H1 (cell line): ENCODE measurements at regions not wholly inside any gene's neighbourhood (a gene's known extent, or its start where the extent isn't known, plus 50 kb on each side); places are given as distances from the start of the nearest gene placed in this dataset.

Experiments
- CTCF ChIA-PET: fragments of 300-600 bp; sonication (Branson Sonifier 250); formaldehyde crosslinking; loops from one replicate; lab custom pipeline; 2021; ENCODE audit not compliant: partially characterized antibody; lab: Charles Lee
- POLR2A ChIA-PET: fragments of 300-600 bp; sonication (Branson Sonifier 250); formaldehyde crosslinking; loops from one replicate; lab custom pipeline; 2021; ENCODE audit warnings: inconsistent platforms; ENCODE audit not compliant: partially characterized antibody; lab: Charles Lee
- DNase-seq, 2 experiments: peaks; one replicate each; pipeline versions ENCODE4 v3.0.0 to v3.0.0-alpha.2; 2010 to 2022; ENCODE audit warnings: low spot score in 2 of 2, low read depth in 1 of 2, mixed read lengths in 1 of 2
- FAIRE-seq: peaks from 2 replicates; lab custom pipeline; 2011; peaks lifted over from hg19 to GRCh38; lab: Jason Lieb, UNC
- H2AFZ ChIP-seq: 2 replicates; pipeline ENCODE4 v1.8.1; 2012; ENCODE audit warnings: low read length, inconsistent platforms
- H2AK5ac ChIP-seq: 2 replicates; pipeline ENCODE4 v1.6.1; 2013; ENCODE audit warnings: low read depth, low read length
- H2BK120ac ChIP-seq: replicated peaks from 2 replicates; pipeline ENCODE3; 2013; ENCODE audit warnings: low read depth, low read length, inconsistent platforms
- H2BK12ac ChIP-seq: 2 replicates; pipeline ENCODE4 v1.6.1; 2013; ENCODE audit warnings: low read depth, low read length
- H2BK15ac ChIP-seq: 2 replicates; pipeline ENCODE4 v1.6.1; 2013; ENCODE audit warnings: low read length
- H2BK20ac ChIP-seq: 2 replicates; pipeline ENCODE4 v1.6.1; 2013; ENCODE audit warnings: low read length
- H2BK5ac ChIP-seq: 2 replicates; pipeline ENCODE4 v1.6.1; 2013; ENCODE audit warnings: low read depth, low read length
- H3K14ac ChIP-seq: 2 replicates; pipeline ENCODE4 v1.6.1; 2013; ENCODE audit warnings: inconsistent platforms; ENCODE audit not compliant: insufficient read length
- H3K18ac ChIP-seq: 2 replicates; pipeline ENCODE4 v1.6.1; 2013; ENCODE audit warnings: low read length; ENCODE audit errors: extremely low read depth
- H3K23ac ChIP-seq: 2 replicates; pipeline ENCODE4 v1.6.1; 2013; ENCODE audit warnings: inconsistent platforms; ENCODE audit not compliant: insufficient read length
- H3K23me2 ChIP-seq: 2 replicates; pipeline ENCODE4 v1.6.1; 2013; ENCODE audit warnings: low read depth, low read length
- H3K27ac ChIP-seq: 2 replicates; pipeline ENCODE4 v1.6.1; 2011; ENCODE audit warnings: low read depth, low read length, inconsistent platforms
- H3K27me3 ChIP-seq, 4 experiments: replicated peaks in 1 of 4; 1 replicate in 1 of 4; 2 replicates in 3 of 4; pipeline versions ENCODE4 v1.6.1 to v1.8.1; 2011 to 2013; ENCODE audit warnings: low read length in 3 of 4, mild to moderate bottlenecking in 3 of 4, inconsistent platforms in 2 of 4, mixed read lengths in 2 of 4, moderate library complexity in 1 of 4; ENCODE audit not compliant: control insufficient read depth in 3 of 4, insufficient read depth in 3 of 4; ENCODE audit errors: extremely low read depth in 1 of 4
- H3K36me3 ChIP-seq, 4 experiments: 2 replicates each; pipeline versions ENCODE4 v1.6.1 to v1.8.1; 2011 to 2013; ENCODE audit warnings: mild to moderate bottlenecking in 4 of 4, low read length in 3 of 4, moderate library complexity in 2 of 4, control low read depth in 1 of 4, inconsistent platforms in 1 of 4; ENCODE audit not compliant: insufficient read depth in 4 of 4, control insufficient read depth in 2 of 4
- H3K4ac ChIP-seq: replicated peaks from 2 replicates; pipeline ENCODE3; 2013; ENCODE audit warnings: low read length, low read depth, mixed read lengths, inconsistent platforms; ENCODE audit not compliant: insufficient read length
- H3K4me1 ChIP-seq, 4 experiments: replicated peaks in 1 of 4; 1 replicate in 1 of 4; 2 replicates in 3 of 4; pipeline versions ENCODE4 v1.6.1 to v1.8.1; 2011 to 2013; ENCODE audit warnings: low read length in 3 of 4, inconsistent platforms in 2 of 4, mixed read lengths in 1 of 4; ENCODE audit not compliant: insufficient read depth in 4 of 4, control insufficient read depth in 3 of 4
- H3K4me2 ChIP-seq, 2 experiments: 2 replicates each; pipeline versions ENCODE4 v1.6.1 to v1.8.1; 2011 to 2013; ENCODE audit warnings: low read depth in 2 of 2, low read length in 2 of 2, control low read depth in 1 of 2, inconsistent platforms in 1 of 2, mild to moderate bottlenecking in 1 of 2; ENCODE audit not compliant: insufficient read depth in 1 of 2
- H3K4me3 ChIP-seq, 4 experiments: fragments of 200-600, 300-600 bp in 1 of 4; sonication (generic), shearing (Covaris generic), sonication (Bioruptor Twin) in 1 of 4; 2 replicates each; pipeline versions ENCODE4 v1.5.1 to v1.8.1; 2011 to 2016; ENCODE audit warnings: low read length in 4 of 4, low read depth in 3 of 4, control low read depth in 2 of 4, inconsistent platforms in 2 of 4, mild to moderate bottlenecking in 2 of 4, mixed read lengths in 1 of 4, moderate library complexity in 1 of 4; ENCODE audit not compliant: insufficient read depth in 2 of 4; ENCODE audit errors: extremely low read depth in 1 of 4
- H3K56ac ChIP-seq: replicated peaks from 2 replicates; pipeline ENCODE3; 2013; ENCODE audit warnings: low read depth, mild to moderate bottlenecking, mixed read lengths, low read length, inconsistent platforms; ENCODE audit not compliant: insufficient read length
- H3K79me1 ChIP-seq: 2 replicates; pipeline ENCODE4 v1.6.1; 2013; ENCODE audit warnings: low read depth, low read length, control low read depth
- H3K79me2 ChIP-seq, 2 experiments: 2 replicates each; pipeline versions ENCODE4 v1.6.1 to v1.8.1; 2012 to 2013; ENCODE audit warnings: low read length in 2 of 2, mild to moderate bottlenecking in 2 of 2, inconsistent platforms in 1 of 2; ENCODE audit not compliant: insufficient read depth in 2 of 2, control insufficient read depth in 1 of 2
- H3K9ac ChIP-seq, 4 experiments: replicated peaks in 1 of 4; 1 replicate in 1 of 4; 2 replicates in 3 of 4; pipeline versions ENCODE4 v1.6.1 to v1.8.1; 2011 to 2013; ENCODE audit warnings: low read depth in 3 of 4, low read length in 3 of 4, control low read depth in 2 of 4, mild to moderate bottlenecking in 2 of 4, moderate library complexity in 2 of 4, inconsistent platforms in 1 of 4; ENCODE audit errors: extremely low read depth in 1 of 4
- H3K9me3 ChIP-seq, 2 experiments: 2 replicates each; pipeline versions ENCODE4 v1.6.1 to v1.8.1; 2012 to 2013; ENCODE audit warnings: mild to moderate bottlenecking in 2 of 2, moderate library complexity in 2 of 2, control low read depth in 1 of 2, inconsistent platforms in 1 of 2, low read depth in 1 of 2, low read length in 1 of 2, mixed read lengths in 1 of 2; ENCODE audit not compliant: insufficient read depth in 2 of 2
- H4K20me1 ChIP-seq, 2 experiments: replicated peaks in 1 of 2; 2 replicates each; pipeline versions ENCODE3 to v1.8.1; 2011 to 2013; ENCODE audit warnings: inconsistent platforms in 2 of 2, low read length in 2 of 2, mild to moderate bottlenecking in 1 of 2; ENCODE audit not compliant: insufficient read depth in 2 of 2, control insufficient read depth in 1 of 2
- H4K5ac ChIP-seq: 2 replicates; pipeline ENCODE4 v1.6.1; 2013; ENCODE audit warnings: low read length, low read depth, mixed read lengths, inconsistent platforms; ENCODE audit not compliant: insufficient read length
- H4K8ac ChIP-seq: 2 replicates; pipeline ENCODE4 v1.8.0; 2013; ENCODE audit warnings: mild to moderate bottlenecking, moderate library complexity, low read length, inconsistent platforms; ENCODE audit not compliant: insufficient read depth; ENCODE audit errors: extremely low read depth
- H4K91ac ChIP-seq: replicated peaks from 2 replicates; pipeline ENCODE3; 2013; ENCODE audit warnings: low read length, mixed read lengths, inconsistent platforms; ENCODE audit not compliant: insufficient read length
- CTCF ChIP-seq, 3 experiments: IDR thresholded peaks; 1 replicate in 2 of 3; 2 replicates in 1 of 3; pipeline versions ENCODE4 v1.5.1 to v1.6.1; 2011; ENCODE audit warnings: low read length in 3 of 3, mild to moderate bottlenecking in 3 of 3, inconsistent platforms in 2 of 3, low read depth in 1 of 3, moderate library complexity in 1 of 3; ENCODE audit not compliant: insufficient read depth in 1 of 3; ENCODE audit errors: control extremely low read depth in 1 of 3
- GABPA ChIP-seq: IDR thresholded peaks from 2 replicates; pipeline ENCODE4 v1.6.1; 2011; ENCODE audit warnings: mild to moderate bottlenecking, low read length, moderate library complexity, borderline replicate concordance; ENCODE audit not compliant: insufficient read depth
- HDAC6 ChIP-seq: IDR thresholded peaks from one replicate; pipeline ENCODE4 v1.7.1; 2012; ENCODE audit warnings: low read depth, mild to moderate bottlenecking, inconsistent platforms, low read length, moderate library complexity
- KDM5A ChIP-seq: fragments of 200-600 bp; IDR thresholded peaks from 2 replicates; pipeline ENCODE4 v1.7.1; 2012; ENCODE audit warnings: mild to moderate bottlenecking, low read length, inconsistent platforms, mixed read lengths
- MAX ChIP-seq: IDR thresholded peaks from 2 replicates; pipeline ENCODE4 v1.6.1; 2012; ENCODE audit warnings: inconsistent platforms
- PHF8 ChIP-seq: fragments of 200-600 bp; sonication (generic); conservative IDR thresholded peaks from 2 replicates; pipeline ENCODE4 v1.7.1; 2012; ENCODE audit warnings: low read depth, mild to moderate bottlenecking, inconsistent platforms, low read length, moderate library complexity
- RNF2 ChIP-seq: fragments of 200-900, 300-1000 bp; sonication (generic); IDR thresholded peaks from 2 replicates; pipeline ENCODE4 v1.7.1; 2016; ENCODE audit warnings: borderline replicate concordance, low read depth, mild to moderate bottlenecking, antibody characterized with exemption, low read length; ENCODE audit not compliant: poor library complexity, severe bottlenecking; ENCODE audit errors: missing control alignments
- SIX5 ChIP-seq: IDR thresholded peaks from 2 replicates; pipeline ENCODE4 v1.6.1; 2011; ENCODE audit warnings: mild to moderate bottlenecking, low read depth, low read length
- TAF7 ChIP-seq: optimal IDR thresholded peaks from 2 replicates; pipeline ENCODE3; 2011; ENCODE audit warnings: low read depth, mild to moderate bottlenecking, inconsistent platforms, low read length, moderate library complexity, borderline replicate concordance
- TCF12 ChIP-seq: IDR thresholded peaks from 2 replicates; pipeline ENCODE4 v1.6.1; 2011; ENCODE audit warnings: low read depth, mild to moderate bottlenecking, low read length
- WGBS, 2 experiments: shearing (Covaris generic) in 1 of 2; methylation state at CpG; one replicate each; pipeline versions ENCODE4 v1.1.6 to v1.1.7; 2013 to 2015; ENCODE audit warnings: low lambda C conversion rate in 2 of 2, mixed read lengths in 2 of 2, inconsistent platforms in 1 of 2, low coverage in 1 of 2, missing lambda C conversion rate in 1 of 2; ENCODE audit not compliant: insufficient replicate concordance in 2 of 2, insufficient coverage in 1 of 2, insufficient read length in 1 of 2; ENCODE audit errors: extremely low coverage in 1 of 2, missing lambda C conversion rate in 1 of 2; 5-methylcytosine and 5-hydroxymethylcytosine counted together

GRCh38 chrX:28188526-28188925 is 207.3 kb upstream of the DCAF8L1 start:
- H3K4me1 ChIP-seq: no peaks in the 10 kb centered on the region
- H3K9ac ChIP-seq: no peak overlapping the region
- no peak overlapping the region for H3K23ac ChIP-seq
- DNase-seq (no peak), FAIRE-seq (no peak)
- H3K14ac ChIP-seq: no peak overlapping the region
- no peak overlapping the region for H2AK5ac ChIP-seq
- H4K20me1 ChIP-seq: no peaks in the 10 kb centered on the region
- no peak overlapping the region for H3K4ac ChIP-seq
- H2BK20ac ChIP-seq: no peak overlapping the region
- H3K27me3 ChIP-seq: no peaks in the 10 kb centered on the region
- no peak overlapping the region for H4K8ac ChIP-seq
- 85% methylated on average over 1 of the region's 1 CpG; no CpG with 5 or more reads in 1 of the 2 experiments for WGBS, 2 experiments
- no peak overlapping the region for H3K18ac ChIP-seq
- H2AFZ ChIP-seq: no peak overlapping the region
- H3K4me3 ChIP-seq: no peak overlapping the region
- H3K9me3 ChIP-seq: no peaks in the 10 kb centered on the region
- no peak overlapping the region for H2BK12ac ChIP-seq
- H3K36me3 ChIP-seq: no peaks in the 10 kb centered on the region
- no peak overlapping the region for H3K4me2 ChIP-seq
- no peak overlapping the region for H3K56ac ChIP-seq
- H2BK120ac ChIP-seq: no peak overlapping the region
- no peak overlapping the region for H2BK5ac ChIP-seq
- no peak overlapping the region for H4K5ac ChIP-seq
- ChIA-PET CTCF (interaction anchor here (0.9 kb wide), 1 partner anchor 11 kb away, joined by 3 read pairs; no protein-coding TSS in a partner anchor), POLR2A (no interaction called here)
- no peaks in the 10 kb centered on the region for H3K79me1 ChIP-seq
- no peaks in the 10 kb centered on the region for H3K23me2 ChIP-seq
- no peak overlapping the region for H3K27ac ChIP-seq
- no peaks in the 10 kb centered on the region for H3K79me2 ChIP-seq
- no peak overlapping the region for H2BK15ac ChIP-seq
- no peak overlapping the region for H4K91ac ChIP-seq
- TF ChIP-seq GABPA: no peak
- TF ChIP-seq TAF7: no peak
- no peak for TF ChIP-seq SIX5
- no peak for TF ChIP-seq RNF2
- no peak for TF ChIP-seq KDM5A
- TF ChIP-seq TCF12: no peak
- no peak for TF ChIP-seq MAX
- TF ChIP-seq PHF8: no peak
- no peak for TF ChIP-seq HDAC6
- TF ChIP-seq CTCF (IDR thresholded peaks at IDR 0.05; ENCODE audit: control extremely low read depth in 1 of 3, insufficient read depth in 1 of 3, low read depth in 1 of 3, low read length in 3 of 3): no peak
